ENCODE measurements at regions not wholly inside any gene's neighbourhood (a gene's known extent, or its start where the extent isn't known, plus 50 kb on each side); places are given as distances from the start of the nearest gene placed in this dataset.

- no peak for TF ChIP-seq POLR2A (IDR thresholded peaks at IDR 0.05; ENCODE audit: low read length)
- no peak for TF ChIP-seq GATA1 (IDR thresholded peaks at IDR 0.05; ENCODE audit: low read depth, low read length)
Measured at GRCh38 chr5:125254267-125254666, 507.8 kb upstream of the ZNF608 start.

Measured in erythroblast (primary cell).